ENCODE measurements at regions not wholly inside any gene's neighbourhood (a gene's known extent, or its start where the extent isn't known, plus 50 kb on each side); places are given as distances from the start of the nearest gene placed in this dataset.

GRCh38 chr2:29995241-29995640, 73.9 kb upstream of the ALK start:
- TF ChIP-seq CTCF (IDR thresholded peaks at IDR 0.05; ENCODE audit: low read depth, low read length, missing control alignments): no peak
- H3K4me3 ChIP-seq (ENCODE audit: low read depth, low read length): no peak overlapping the region
- DNase-seq (ENCODE audit: low read depth): no peak

GRCh38 chr2:30003128-30003527, 81.7 kb upstream of the ALK start:
- no peak overlapping the region for H3K4me3 ChIP-seq (ENCODE audit: low read depth, low read length)
- DNase-seq (ENCODE audit: low read depth): no peak
- TF ChIP-seq CTCF (IDR thresholded peaks at IDR 0.05; ENCODE audit: low read depth, low read length, missing control alignments): no peak

- DNase-seq (ENCODE audit: low read depth): peak; percentile 36
- TF ChIP-seq CTCF (IDR thresholded peaks at IDR 0.05; ENCODE audit: low read depth, low read length, missing control alignments): no peak
- no peak overlapping the region for H3K4me3 ChIP-seq (ENCODE audit: low read depth, low read length)
These were observed 101.2 kb upstream of the ALK start for GRCh38 chr2:30022444-30023071.

- no peak overlapping the region for H3K4me3 ChIP-seq (ENCODE audit: low read depth, low read length)
- TF ChIP-seq CTCF (IDR thresholded peaks at IDR 0.05; ENCODE audit: low read depth, low read length, missing control alignments): no peak
These were observed 102.9 kb upstream of the ALK start for GRCh38 chr2:30024281-30024680.

GRCh38 chr2:30026091-30027055, 105.0 kb upstream of the ALK start:
- no peak overlapping the region for H3K4me3 ChIP-seq (ENCODE audit: low read depth, low read length)
- TF ChIP-seq CTCF (IDR thresholded peaks at IDR 0.05; ENCODE audit: low read depth, low read length, missing control alignments): peak; percentile 71
- DNase-seq (ENCODE audit: low read depth): no peak

More at GRCh38 chr2:30024281-30024680, 102.9 kb upstream of the ALK start:
- DNase-seq (ENCODE audit: low read depth): no peak

- H3K4me3 ChIP-seq (ENCODE audit: low read depth, low read length): no peak overlapping the region
- DNase-seq (ENCODE audit: low read depth): no peak
- no peak for TF ChIP-seq CTCF (IDR thresholded peaks at IDR 0.05; ENCODE audit: low read depth, low read length, missing control alignments)
These were observed 108.4 kb upstream of the ALK start for GRCh38 chr2:30029804-30030203.
